Globus pallidus (tissue), 1 donor: ENCODE measurements at regions not wholly inside any gene's neighbourhood (a gene's known extent, or its start where the extent isn't known, plus 50 kb on each side); places are given as distances from the start of the nearest gene placed in this dataset.

ENCODE experiments used
- DNase-seq: peaks from one replicate; pipeline ENCODE4 v3.0.0-alpha.2; 2015; ENCODE audit warnings: low spot score

DNA sequence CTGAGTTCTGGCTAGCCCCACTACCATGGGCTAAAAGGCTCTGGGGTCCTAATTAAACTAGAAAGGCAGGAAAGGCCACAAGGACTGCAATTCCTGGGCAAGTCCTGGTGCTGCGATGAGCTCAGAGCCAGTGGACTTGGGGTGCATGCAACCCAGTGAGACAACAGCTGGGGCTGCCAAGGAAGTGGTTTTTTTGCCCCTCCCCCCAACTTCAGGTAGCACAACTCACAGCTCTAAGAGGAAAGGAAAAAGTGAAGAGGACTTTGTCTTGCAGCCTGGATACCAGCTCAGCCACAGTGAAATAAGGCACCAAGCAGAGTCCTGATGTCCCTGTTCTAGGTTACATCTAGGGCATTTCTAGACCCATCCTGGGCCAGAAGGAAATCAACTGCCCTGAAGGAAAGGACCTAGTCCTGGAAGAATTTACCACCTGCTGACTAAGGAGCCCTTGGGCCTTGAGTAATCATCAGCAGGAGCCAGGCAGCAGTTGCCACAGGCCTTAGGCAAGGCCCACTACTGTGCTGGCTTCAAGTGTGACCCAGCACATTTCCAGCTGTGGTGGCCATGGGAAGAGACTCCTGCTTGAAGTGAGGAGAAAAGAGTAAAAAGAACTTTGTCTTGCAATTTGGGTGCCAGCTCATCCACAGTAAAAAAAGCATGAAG is 358.4 kb downstream of the BTBD3 start:
- DNase-seq, result no peak

DNA sequence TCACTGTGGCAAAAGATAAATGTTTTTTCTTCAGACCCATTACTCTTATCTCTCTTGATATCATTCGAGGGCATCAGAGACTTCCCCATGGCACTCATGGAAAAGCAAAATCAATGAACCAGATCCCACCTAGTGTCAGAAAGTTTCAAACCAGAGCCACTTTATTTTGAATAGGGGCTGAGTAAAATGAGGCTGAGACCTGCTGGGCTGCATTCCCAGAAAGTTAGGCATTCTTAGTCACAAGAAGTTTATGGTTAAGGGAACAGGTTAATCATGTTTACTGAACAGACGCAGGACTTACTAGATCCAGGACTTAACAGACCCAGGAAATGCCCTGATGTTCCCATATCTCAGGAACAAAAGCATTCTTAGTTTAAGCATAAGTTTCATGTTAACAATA is 369.9 kb downstream of the BTBD3 start:
- DNase-seq, result no peak

DNA sequence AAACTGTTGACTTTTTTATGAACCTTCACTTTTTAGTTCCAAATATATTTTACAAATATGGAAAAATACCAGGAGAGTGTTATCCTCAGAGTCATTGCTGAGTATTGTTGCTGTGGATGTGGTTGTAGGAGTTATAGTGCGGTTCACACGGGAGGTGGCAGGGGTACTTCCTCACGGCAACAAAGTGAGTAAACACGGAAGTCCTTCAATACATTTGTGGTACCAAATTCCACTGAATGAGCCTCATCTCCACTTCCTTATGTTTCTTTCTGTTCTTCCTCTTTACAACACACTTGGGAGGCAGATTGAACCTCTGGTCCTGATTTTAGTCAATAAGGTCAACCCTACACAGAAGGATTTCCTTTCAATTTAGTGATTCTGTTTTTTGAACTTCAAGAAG is 371.8 kb downstream of the BTBD3 start:
- DNase-seq, result no peak

DNA sequence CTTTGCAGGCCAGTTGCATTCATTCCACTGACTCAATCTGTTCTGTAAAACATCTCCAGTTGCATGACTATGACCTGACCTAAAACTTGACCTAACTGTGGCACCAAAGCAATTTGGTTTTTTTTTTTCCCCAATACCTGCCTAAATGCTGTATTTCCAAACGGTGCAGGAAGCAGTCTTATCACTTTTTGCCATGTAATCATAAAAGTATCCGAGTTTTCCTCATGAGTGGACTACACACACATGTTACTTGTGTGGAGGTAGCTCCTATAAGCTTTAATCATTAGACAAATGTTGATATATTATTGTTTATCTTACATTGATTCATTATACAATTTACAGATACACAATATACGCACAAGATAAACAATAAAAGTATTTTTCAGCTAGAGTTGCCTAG is 373.7 kb downstream of the BTBD3 start:
- no peak for DNase-seq

DNA sequence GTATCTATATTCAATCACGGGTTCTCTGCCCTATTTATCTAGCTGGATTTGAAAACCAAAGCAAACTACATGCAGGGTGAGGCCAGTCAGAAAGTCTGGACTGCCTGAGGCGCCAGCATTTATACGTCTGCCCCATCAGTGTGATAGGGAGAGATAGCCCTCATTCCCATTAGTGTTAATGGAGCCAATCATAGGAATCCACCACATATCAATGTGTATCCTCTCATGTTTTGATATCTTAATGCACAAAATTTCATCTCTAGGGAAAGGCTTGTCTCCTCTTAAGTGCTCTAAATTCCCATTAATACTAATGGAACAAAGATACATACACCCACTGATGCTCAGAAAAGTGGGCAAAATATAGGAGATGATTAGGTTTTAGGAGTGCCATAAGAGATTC is 376.2 kb downstream of the BTBD3 start:
- no peak for DNase-seq

DNA sequence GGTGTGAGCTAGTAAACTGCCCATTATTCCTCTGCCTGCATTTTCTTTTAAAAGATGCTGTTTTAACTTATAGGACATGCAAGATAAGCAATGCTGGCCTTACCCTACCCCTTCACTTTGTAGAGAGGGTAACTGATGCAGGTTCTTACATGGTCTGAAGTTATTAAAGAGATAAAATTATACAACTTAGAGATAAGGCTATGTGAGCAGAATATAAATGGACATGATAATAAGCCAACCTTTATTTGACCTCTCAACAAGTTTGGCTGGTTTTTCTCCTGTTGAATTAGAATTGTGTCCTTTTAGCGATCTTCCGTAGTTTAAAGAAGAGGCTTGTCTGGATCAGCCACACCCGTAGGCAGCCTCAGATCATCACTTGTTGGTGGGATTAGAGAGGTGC is 377.0 kb downstream of the BTBD3 start:
- no peak for DNase-seq

DNA sequence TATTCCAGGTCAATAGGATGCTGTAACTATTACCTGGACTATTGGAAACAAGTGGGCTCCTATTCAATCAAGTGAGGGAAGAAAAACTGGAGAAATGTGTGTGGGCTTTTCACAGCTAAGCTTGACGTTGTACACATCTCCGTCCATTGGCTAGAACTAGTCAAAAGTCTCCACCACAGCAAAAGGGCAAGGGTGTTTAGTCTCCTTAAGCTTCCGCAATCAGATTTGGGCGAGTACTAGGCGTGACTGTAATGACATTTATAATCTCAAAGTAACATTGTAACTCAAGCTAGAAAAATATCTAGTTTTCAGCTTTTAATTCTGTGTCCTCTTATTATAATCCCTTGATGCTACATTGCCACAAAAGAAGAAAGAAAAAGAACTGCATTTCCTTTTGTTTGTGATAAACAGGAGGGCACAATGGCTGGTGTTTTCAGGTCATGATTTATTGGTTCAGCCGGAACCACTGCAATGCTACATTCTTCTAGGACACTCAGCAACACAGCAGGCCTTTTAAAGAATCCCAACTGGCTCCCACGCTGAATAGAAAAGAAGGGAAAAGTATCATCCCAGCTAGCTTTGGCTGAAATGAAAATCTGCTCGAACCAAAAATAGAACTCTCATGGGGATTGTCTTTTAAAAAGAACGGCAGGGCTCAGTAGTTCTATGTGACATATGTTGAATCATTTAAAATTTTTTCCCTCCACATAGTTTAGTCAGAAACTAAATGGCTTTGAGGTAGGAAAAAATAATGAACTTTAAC is 387.7 kb downstream of the BTBD3 start:
- DNase-seq, result no peak

DNA sequence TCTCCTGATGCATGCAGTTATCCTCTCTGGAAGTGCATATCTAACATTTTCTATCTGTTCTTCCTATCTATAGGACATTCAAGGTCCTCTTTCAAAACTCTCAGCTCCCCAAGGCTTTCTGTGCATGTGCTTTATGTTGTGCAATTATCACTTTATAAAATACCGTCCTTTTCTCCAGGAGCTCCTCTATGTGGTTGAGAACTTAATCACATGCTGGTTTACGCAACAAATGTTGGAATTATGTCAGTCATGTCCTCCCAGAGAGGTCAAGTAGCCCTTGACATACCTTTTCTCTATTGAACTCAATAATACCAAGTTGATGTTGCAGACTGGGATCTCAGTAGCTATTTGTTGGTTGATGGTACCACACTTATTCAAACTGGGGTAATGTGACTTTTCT is 388.4 kb downstream of the BTBD3 start:
- DNase-seq, result no peak

DNA sequence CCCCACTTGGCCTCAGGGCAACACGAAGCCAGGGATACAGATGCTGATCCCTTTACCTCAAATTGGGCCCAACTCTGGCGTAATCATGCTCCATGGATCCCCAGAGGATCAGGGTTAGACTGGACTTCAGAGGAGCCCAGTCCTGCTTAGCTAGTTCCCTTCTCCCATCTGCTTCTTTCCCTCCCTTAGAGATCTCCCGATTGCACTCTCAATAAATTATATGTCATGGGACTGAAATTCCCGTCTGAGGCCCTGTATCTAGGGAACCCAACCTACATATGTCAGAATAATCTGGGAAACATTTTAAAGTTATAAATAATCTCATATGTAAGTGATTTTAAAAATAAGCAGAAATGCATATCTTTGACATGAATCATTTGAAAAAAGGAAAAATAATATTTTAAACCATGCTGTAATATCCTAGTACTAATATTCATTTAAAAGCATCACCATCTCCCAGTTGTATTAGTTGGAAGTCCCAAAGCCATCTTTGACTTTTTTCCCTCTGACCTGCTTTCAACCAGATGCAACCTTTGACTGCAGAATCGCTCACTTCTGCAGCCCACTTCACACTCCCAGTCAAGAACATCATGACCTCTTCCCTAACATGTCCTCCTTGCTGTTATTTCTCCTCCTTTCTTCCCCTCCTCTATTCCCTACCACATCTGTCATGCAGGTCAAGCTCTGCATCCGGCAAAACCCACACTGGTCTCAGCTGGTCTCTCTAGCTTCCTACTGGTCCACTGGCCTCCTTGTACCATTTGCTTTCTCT is 393.6 kb downstream of the BTBD3 start:
- DNase-seq, result no peak

DNA sequence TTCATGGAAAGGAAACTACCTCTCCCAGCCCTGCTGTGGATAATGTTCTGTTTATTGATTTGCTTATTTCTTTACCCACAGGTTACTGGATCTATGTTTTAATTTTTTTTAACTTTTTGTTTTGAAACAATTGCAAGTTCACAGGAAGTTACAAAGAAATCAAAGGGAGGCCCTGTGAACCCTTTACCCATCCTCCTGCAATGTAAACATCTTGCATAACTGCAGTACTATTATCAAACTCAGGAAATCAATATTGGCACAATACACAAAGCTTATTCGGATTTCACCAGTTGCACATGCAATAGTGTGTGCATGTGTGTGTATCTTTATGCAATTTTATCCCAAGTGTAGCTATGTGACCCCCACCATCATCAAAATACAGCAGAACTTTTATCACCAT is 398.0 kb downstream of the BTBD3 start:
- no peak for DNase-seq

DNA sequence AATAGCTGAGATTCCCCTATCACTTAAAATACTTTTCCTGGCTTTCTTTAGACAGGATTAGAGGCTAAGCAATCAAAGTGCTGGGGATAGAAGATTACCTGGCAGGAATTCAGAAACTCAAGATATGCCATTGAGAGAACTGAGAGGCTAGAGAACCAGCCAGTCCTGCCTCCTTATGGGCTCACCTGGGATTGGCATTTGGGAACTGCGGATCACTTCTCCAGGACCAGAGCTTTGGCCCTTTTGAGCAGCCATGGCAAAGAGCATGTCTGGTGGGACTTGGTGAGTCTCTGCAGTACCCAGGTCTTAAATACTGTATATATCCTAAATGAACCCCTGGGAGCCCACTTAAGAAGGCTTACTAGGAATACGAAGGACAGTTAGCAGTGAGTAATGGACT is 399.1 kb downstream of the BTBD3 start:
- no peak for DNase-seq

DNA sequence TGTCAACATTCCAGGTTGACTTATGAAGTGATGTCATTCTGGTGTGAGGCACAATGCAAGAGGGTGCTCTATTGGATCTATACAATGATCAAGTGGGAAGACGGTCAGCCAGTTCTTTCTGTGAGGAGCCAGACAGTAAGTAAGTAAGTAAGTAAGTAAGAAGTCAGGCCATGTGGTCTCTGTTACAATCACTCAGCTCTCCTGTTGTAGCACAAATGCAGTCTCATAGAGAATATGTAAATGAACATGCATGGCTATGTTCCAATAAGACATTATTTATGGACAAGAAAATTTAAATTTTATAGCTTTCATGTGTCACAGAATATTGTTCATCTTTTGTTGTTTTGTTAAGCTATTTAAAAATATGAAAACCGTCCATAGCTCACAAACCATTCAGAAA is 399.7 kb downstream of the BTBD3 start:
- DNase-seq, result no peak

DNA sequence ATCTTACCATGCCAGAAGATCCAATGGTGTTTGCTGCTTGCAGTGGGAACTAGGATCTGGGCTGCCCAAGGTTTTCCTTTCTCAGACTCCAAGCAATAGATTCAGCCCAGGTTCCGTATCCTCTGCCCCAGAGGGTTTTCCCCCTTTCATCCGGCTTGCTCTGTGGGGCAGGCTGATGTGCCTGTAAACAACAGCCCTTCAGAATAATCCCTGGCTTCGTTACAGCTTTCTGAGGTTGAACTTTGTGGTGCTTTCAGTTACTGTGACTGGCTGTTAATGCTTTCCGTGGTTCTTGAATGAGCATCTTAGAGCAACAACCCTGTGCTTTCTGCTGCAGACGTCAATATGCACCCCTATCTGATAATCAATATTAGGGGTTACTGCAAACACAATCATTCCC is 400.4 kb downstream of the BTBD3 start:
- peak; percentile 76 for DNase-seq

DNA sequence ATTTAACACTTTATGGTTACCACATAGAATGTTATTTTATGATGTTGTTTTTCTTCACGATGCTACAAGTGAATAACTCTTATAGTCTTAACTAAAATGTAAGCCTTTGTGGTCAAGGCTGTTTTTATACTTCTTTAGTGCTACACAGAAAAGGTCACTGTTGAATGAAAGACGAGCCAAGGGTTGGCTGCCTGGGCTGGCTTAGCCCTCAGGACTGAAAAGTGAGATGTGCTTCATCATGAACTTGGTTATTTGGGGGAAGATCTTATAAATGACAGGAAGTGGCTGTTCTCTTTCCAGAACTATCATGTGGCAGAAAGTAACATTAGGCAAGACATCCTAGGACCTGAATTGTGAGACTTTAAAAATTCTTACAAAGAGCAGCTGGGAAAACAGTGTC is 404.0 kb downstream of the BTBD3 start:
- DNase-seq, result no peak

DNA sequence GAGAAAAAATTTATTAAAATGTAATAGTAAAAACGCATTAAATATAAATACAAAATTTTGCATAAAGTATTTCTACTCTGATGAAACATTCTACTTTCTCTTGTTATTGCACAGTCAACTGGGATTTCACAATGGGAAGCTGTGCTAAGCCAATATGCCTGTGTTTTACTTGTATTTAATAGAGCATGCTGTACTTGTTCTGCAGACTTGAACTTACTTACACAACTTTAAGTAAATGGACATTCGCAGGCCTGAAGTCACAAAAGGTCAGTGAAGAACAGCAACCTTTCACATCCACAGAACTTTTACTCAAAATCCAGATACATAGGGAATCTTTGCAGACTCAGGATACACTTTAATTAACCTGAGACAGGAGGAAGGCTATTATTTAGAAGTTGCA is 409.5 kb downstream of the BTBD3 start:
- DNase-seq, result no peak

DNA sequence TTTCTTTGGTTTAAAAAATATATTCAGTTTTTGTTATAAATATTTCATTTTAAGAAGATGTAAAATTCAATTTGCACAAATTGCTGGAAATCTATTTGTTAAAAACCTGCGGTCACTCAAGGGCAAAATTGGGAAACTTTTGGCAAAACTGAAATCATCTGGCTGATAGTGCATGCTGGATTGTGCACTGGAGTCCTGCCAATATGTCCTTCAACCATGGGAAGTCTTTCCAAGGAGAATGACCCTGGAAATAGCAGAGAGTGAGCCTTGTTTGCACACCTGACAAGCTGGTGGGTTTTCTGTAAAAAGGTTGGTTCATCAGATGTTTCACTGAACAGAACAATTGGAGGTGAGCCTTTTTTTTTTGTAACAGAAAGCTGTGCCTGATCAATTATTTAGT is 413.5 kb downstream of the BTBD3 start:
- no peak for DNase-seq

DNA sequence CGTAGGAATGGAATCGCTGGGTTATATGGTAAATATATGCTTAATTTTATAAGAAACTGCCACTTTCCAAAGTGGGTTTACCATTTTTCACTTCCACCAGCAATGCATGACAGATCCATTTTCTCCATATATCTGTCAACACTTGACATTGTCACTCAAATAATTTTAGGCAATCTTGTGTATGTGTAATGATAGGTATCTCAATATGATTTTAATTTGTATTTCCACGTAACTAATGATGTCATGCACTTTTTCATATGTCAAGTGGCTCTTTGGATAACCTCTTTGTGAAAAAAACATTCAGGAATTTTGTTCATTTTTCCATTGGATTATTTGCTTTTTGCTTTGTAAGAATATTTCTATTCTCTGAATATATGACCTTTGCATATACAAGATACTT is 419.9 kb downstream of the BTBD3 start:
- no peak for DNase-seq

DNA sequence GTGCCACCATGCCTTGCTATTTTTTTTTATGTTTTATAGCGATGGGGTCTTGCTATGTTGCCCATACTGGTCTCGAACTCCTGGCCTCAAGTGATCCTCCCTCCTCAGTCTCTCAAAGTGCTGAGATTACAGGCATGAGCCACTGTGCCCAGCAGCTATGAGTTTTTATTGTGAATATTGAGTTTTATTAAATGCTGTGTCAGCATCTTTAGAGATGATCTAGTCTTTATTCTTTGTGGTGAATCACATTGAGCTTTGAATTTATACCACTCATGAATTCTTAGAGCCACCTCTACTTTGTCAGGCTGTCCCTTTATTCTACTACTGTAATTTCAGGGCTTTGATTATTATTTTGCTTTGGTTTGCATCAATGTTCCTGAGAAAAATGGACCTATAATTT is 428.3 kb downstream of the BTBD3 start:
- DNase-seq, result no peak

DNA sequence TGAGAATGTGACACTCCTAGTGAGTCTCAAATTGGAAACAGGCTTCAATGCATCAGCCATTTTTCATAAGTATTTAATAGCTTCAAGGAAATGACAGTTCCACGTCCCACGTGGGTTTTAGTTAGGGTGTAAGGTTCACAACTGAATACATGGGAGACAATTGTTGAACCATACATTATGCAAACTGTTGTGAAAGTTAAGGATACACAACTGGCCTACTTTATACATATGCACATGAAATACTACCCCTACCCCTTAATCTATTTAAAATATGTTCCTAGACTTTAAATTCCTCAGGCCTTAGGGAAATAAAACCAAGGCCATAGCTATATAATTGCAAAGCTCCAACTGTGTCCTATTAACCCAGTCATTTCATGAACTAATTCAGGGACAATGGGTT is 436.1 kb downstream of the BTBD3 start:
- DNase-seq, result no peak

DNA sequence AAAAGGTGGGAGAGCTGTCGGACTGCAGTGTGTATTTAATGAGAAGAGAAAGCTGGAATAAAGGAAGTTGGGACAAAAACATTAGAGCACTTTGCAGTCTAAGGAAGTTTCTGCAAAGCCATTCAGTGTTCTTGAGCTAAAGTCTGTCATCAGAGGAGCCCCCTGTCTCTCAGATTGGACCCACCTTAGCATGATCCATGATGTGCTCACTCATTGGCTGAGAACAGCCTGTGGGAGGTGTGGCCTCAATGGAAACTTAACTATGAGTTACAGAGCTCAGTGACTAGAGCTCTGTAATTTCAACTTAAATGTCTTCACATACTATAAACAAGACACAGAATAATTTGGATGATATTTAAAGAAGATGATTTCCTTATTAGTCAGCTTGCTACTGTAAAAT is 437.0 kb downstream of the BTBD3 start:
- DNase-seq, result no peak

DNA sequence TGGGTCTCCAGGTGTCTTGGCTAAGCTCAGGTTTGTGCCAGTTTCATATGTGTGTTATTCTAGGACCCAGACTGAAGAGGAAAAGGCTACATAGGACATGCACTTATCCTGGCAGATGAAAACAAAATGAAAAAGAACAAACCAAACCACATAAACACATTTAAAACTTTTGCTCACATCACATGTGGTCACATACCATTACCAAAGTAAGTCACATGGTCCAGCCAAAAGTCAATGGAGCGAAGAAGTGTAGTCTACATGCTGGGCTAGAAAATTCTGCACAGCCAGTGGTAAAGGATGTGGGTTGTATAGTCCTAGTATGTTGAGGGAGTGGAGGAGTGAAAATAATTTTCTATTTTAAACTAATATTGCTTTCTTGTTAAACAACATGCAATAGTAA is 437.5 kb downstream of the BTBD3 start:
- no peak for DNase-seq

DNA sequence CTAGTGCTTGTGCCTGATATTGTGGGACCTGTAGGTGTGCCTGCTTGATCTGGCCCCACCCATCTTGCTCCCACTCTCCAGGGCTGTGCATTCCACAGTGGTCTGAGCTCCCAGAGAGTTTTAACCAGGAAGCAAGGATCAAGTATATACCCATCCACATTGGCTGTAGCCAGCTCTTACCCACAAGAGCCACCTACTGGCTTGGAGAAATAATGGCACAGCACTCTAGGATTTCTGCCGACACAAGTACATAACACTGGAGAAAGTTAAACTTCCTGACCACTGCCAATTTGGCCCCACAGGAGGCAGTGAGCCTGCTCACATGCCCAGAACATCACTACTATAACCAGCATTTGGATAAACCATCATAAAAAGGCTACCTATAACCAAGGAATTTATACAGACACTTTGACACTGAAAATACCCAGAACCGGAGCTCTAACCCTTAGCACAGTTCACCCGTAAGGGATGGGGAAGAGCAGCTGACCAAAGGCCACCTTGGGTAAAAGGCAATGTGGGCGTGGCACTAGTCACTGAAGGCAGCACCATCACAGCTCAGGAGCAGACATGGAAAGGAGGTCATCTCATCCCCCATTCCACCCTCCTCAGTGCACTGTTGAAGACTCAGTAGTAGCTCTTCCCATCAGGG is 440.4 kb downstream of the BTBD3 start:
- DNase-seq, result peak; percentile 15

DNA sequence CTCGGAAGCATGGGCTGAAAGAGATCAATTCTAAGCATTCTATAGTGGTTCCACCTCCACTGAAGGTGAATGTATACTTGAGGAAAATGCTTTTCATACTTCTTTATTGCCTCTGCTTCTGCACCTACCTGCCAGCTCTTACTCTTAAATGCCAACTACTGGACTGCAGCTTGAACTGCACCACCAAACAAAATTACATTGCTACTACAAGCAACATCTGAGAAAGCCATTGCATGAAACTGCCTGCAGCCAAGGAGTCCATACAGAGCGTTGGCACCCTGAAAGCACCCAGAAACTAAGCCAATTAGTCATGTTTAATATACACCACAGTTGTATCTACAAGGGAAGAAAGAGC is 440.9 kb downstream of the BTBD3 start:
- no peak for DNase-seq
